Vagina (tissue), 2 donors: ENCODE measurements at regions not wholly inside any gene's neighbourhood (a gene's known extent, or its start where the extent isn't known, plus 50 kb on each side); places are given as distances from the start of the nearest gene placed in this dataset.

Source experiments
- POLR2A ChIP-seq, 2 donors: fragments of 450-650 bp; IDR thresholded peaks; one replicate each; pipeline ENCODE4 v1.6.1; 2017; ENCODE audit warnings: antibody characterized with exemption in 2 of 2, mild to moderate bottlenecking in 2 of 2, moderate library complexity in 2 of 2
- TF ChIP-seq, protein P1 (sequence below), 3 experiments: fragments of 450-650 bp in 2 of 3; fragments of 200-600 bp in 1 of 3; sonication (generic) in 1 of 3; IDR thresholded peaks; one replicate each; pipeline ENCODE4 v1.5.1; 2017 to 2019; ENCODE audit warnings: antibody characterized with exemption in 3 of 3, mild to moderate bottlenecking in 2 of 3, moderate library complexity in 2 of 3

DNA sequence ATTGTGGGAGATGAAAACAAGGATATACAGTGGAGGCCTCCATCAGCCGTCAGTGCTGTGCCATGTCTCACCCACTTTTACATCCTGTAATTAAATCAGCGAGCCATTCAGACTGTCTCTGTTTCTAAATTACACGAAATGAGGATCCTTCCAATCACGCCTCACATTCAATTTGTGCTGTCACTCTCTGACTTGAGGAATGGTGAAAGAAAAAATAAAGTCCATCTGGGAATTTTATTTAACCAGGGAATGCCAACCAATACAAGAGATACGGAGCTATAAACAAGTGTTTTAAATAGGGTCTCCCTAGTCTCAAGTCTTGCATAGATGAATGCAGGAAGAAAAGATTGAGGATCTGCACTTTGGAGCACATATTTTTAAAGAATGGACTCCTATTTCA lies 72.8 kb downstream of the CMPK2 start:
- no peak for TF ChIP-seq POLR2A (IDR thresholded peaks at IDR 0.05)
- TF ChIP-seq, protein P1, sequence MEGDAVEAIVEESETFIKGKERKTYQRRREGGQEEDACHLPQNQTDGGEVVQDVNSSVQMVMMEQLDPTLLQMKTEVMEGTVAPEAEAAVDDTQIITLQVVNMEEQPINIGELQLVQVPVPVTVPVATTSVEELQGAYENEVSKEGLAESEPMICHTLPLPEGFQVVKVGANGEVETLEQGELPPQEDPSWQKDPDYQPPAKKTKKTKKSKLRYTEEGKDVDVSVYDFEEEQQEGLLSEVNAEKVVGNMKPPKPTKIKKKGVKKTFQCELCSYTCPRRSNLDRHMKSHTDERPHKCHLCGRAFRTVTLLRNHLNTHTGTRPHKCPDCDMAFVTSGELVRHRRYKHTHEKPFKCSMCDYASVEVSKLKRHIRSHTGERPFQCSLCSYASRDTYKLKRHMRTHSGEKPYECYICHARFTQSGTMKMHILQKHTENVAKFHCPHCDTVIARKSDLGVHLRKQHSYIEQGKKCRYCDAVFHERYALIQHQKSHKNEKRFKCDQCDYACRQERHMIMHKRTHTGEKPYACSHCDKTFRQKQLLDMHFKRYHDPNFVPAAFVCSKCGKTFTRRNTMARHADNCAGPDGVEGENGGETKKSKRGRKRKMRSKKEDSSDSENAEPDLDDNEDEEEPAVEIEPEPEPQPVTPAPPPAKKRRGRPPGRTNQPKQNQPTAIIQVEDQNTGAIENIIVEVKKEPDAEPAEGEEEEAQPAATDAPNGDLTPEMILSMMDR (IDR thresholded peaks at IDR 0.05): no peak
